Endothelial cell (in vitro differentiated cells): ENCODE measurements at regions not wholly inside any gene's neighbourhood (a gene's known extent, or its start where the extent isn't known, plus 50 kb on each side); places are given as distances from the start of the nearest gene placed in this dataset.

Experiments
- DNase-seq: peaks from one replicate; pipeline ENCODE4 v3.0.0; 2021; ENCODE audit warnings: low spot score
- H3K27ac Mint-ChIP-seq: one replicate; pipeline ENCODE4 v1.8.0; 2021; ENCODE audit warnings: mixed read lengths, inconsistent platforms; ENCODE audit not compliant: unreplicated experiment
- H3K27me3 Mint-ChIP-seq: one replicate; pipeline ENCODE4 v1.8.0; 2021; ENCODE audit warnings: mild to moderate bottlenecking, moderate library complexity, mixed read lengths, inconsistent platforms; ENCODE audit not compliant: unreplicated experiment
- H3K36me3 Mint-ChIP-seq: one replicate; pipeline ENCODE4 v1.8.0; 2021; ENCODE audit warnings: mild to moderate bottlenecking, low read depth, mixed read lengths, inconsistent platforms; ENCODE audit not compliant: unreplicated experiment
- H3K4me1 Mint-ChIP-seq: one replicate; pipeline ENCODE4 v1.8.0; 2021; ENCODE audit warnings: mild to moderate bottlenecking, mixed read lengths, inconsistent platforms; ENCODE audit not compliant: unreplicated experiment
- H3K4me3 Mint-ChIP-seq: one replicate; pipeline ENCODE4 v1.8.0; 2021; ENCODE audit warnings: mild to moderate bottlenecking, mixed read lengths, inconsistent platforms; ENCODE audit not compliant: unreplicated experiment
- H3K9me3 Mint-ChIP-seq: one replicate; pipeline ENCODE4 v1.8.0; 2021; ENCODE audit warnings: mixed read lengths, inconsistent platforms; ENCODE audit not compliant: unreplicated experiment
- CTCF ChIP-seq: fragments of 200-600 bp; sonication (generic); IDR thresholded peaks from one replicate; pipeline ENCODE4 v1.5.0; 2021; ENCODE audit warnings: antibody characterized with exemption; ENCODE audit not compliant: unreplicated experiment

DNA sequence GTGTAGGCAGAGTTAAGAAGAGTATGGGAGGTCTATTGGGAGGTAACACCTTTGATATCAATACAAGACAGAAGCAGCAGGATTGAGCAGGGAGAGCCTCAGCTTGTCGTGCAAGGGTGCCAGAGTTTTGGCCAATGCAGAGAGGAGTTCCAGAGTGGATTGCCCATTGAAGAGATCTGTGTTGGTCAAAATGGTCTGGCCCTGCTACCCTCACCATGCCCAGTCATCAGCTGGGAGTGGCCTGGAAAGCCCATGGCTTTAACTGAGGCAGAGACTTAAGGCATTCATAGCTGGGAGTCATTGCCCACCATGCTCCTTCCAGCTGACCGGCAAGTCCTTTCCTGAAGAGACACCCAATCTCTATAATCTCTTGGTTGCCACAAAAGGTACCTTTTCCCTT, 271.3 kb downstream of the ABHD5 start:
- Mint-ChIP-seq H3K36me3 (no peaks in the 10 kb centered on the region), H3K4me1 (no peaks in the 10 kb centered on the region), H3K9me3 (no peaks in the 10 kb centered on the region), H3K27me3 (no peaks in the 10 kb centered on the region), H3K4me3 (no peak overlapping the region), H3K27ac (no peak overlapping the region)
- DNase-seq, result no peak
- no peak for TF ChIP-seq CTCF

GRCh38 chr3:43963208-43963607, 272.5 kb downstream of the ABHD5 start:
- H3K4me1 Mint-ChIP-seq, result no peaks in the 10 kb centered on the region
- H3K9me3 Mint-ChIP-seq, result no peaks in the 10 kb centered on the region
- H3K36me3 Mint-ChIP-seq, result no peaks in the 10 kb centered on the region
- H3K27ac Mint-ChIP-seq, result no peak overlapping the region
- no peaks in the 10 kb centered on the region for H3K27me3 Mint-ChIP-seq
- DNase-seq, result no peak
- no peak for TF ChIP-seq CTCF
- no peak overlapping the region for H3K4me3 Mint-ChIP-seq

DNA sequence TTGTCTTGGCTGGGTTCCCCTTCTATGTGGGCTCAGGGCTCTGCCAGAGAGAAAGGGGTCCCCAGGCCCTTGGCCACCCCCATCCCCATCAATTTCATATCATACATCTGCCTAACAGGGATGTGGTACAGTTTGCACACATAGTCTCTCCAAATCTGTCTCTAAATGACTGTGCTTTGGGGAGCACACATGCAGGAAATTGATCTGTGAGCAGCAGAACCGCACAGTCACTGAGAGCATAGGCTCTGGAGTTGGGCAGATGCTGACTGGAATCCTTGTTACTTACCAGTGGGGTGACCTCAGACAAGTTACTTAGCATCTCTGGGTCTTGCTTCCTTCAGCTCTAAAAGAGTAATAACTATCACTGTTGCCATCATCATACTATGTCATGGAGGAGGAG, 273.9 kb downstream of the ABHD5 start:
- DNase-seq, result no peak
- Mint-ChIP-seq H3K4me1 (no peaks in the 10 kb centered on the region), H3K4me3 (no peak overlapping the region), H3K27ac (no peak overlapping the region), H3K9me3 (no peaks in the 10 kb centered on the region), H3K27me3 (peaks cover 1% of the 10 kb centered on the region), H3K36me3 (no peaks in the 10 kb centered on the region)
- no peak for TF ChIP-seq CTCF

GRCh38 chr3:43965656-43966055, 274.9 kb downstream of the ABHD5 start:
- DNase-seq, result no peak
- Mint-ChIP-seq H3K4me1 (no peaks in the 10 kb centered on the region), H3K4me3 (no peak overlapping the region), H3K36me3 (no peaks in the 10 kb centered on the region), H3K9me3 (no peaks in the 10 kb centered on the region), H3K27ac (no peak overlapping the region), H3K27me3 (peaks cover 1% of the 10 kb centered on the region)
- TF ChIP-seq CTCF, result no peak

- Mint-ChIP-seq H3K4me1 (no peaks in the 10 kb centered on the region), H3K27ac (no peak overlapping the region), H3K4me3 (no peak overlapping the region), H3K9me3 (no peaks in the 10 kb centered on the region), H3K36me3 (no peaks in the 10 kb centered on the region), H3K27me3 (peaks cover 1% of the 10 kb centered on the region)
- TF ChIP-seq CTCF, result no peak
- no peak for DNase-seq
Observed at GRCh38 chr3:43966126-43966525, 275.4 kb downstream of the ABHD5 start.
